ENCODE measurements at regions not wholly inside any gene's neighbourhood (a gene's known extent, or its start where the extent isn't known, plus 50 kb on each side); places are given as distances from the start of the nearest gene placed in this dataset.

DNA sequence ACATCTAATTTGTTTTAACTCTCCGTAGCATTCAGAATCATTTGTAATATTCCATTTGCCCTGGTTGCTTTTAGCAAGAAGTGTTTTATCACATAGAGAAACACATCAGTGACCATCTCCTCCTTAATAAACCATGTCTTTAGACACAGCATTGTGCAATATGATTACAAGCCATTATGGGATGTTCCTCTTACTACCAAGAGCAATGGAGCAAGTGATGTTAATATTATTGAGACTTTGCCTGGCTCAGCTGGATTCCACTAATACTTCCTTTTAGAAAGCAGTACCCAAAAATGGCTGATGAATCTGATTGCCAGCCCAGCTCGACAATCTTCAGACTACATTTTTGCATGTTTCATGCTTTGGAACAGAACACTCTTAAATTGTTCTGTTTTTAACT lies 364.2 kb downstream of the OSTF1 start:
- no peaks in the 10 kb centered on the region for H3K27me3 ChIP-seq (ENCODE audit: insufficient read depth, low read length)
- no peak overlapping the region for H4K12ac ChIP-seq (ENCODE audit: low read depth, low read length)
- no CpG with 5 or more reads among the region's 2 CpGs for WGBS (ENCODE audit: extremely low coverage, insufficient coverage, insufficient read length)
- H3K14ac ChIP-seq (ENCODE audit: low read length), result no peak overlapping the region
- H3K23ac ChIP-seq (ENCODE audit: low read length), result no peak overlapping the region
- no peak overlapping the region for H3K27ac ChIP-seq (ENCODE audit: low read depth, low read length)
- H4K8ac ChIP-seq (ENCODE audit: low read depth, low read length), result no peak overlapping the region
- H2AFZ ChIP-seq (ENCODE audit: insufficient read depth, low read length, poor library complexity), result no peak overlapping the region
- H3K9me3 ChIP-seq (ENCODE audit: insufficient read depth, low read depth, low read length), result no peaks in the 10 kb centered on the region
- H3K4me2 ChIP-seq (ENCODE audit: low read length), result no peak overlapping the region
- no peaks in the 10 kb centered on the region for H3K79me1 ChIP-seq (ENCODE audit: low read length)
- DNase-seq, result no peak
- H3K36me3 ChIP-seq (ENCODE audit: control insufficient read depth in 1 of 2, insufficient read depth in 2 of 2, low read length in 2 of 2), result no peaks in the 10 kb centered on the region
- H2AK5ac ChIP-seq (ENCODE audit: low read length), result no peak overlapping the region
- no peak overlapping the region for H3K9ac ChIP-seq (ENCODE audit: low read length)
- H4K91ac ChIP-seq (ENCODE audit: low read depth, low read length), result no peak overlapping the region
- no peak overlapping the region for H2BK120ac ChIP-seq (ENCODE audit: insufficient read depth, low read length, poor library complexity)
- H3K18ac ChIP-seq (ENCODE audit: low read length), result no peak overlapping the region
- peaks cover 0 to 4% of the 10 kb centered on the region in 2 experiments for H3K4me1 ChIP-seq (ENCODE audit: control insufficient read depth in 1 of 2, insufficient read depth in 2 of 2, low read length in 2 of 2)
- no peak overlapping the region for H3K4ac ChIP-seq (ENCODE audit: low read depth, low read length)
- H3K79me2 ChIP-seq (ENCODE audit: control insufficient read depth, insufficient read depth, low read length, poor library complexity), result no peaks in the 10 kb centered on the region
- H2BK12ac ChIP-seq (ENCODE audit: low read length), result no peak overlapping the region
- H3K4me3 ChIP-seq (ENCODE audit: low read depth, low read length), result no peak overlapping the region
- H2BK5ac ChIP-seq (ENCODE audit: low read depth, low read length, poor library complexity), result no peak overlapping the region

DNA sequence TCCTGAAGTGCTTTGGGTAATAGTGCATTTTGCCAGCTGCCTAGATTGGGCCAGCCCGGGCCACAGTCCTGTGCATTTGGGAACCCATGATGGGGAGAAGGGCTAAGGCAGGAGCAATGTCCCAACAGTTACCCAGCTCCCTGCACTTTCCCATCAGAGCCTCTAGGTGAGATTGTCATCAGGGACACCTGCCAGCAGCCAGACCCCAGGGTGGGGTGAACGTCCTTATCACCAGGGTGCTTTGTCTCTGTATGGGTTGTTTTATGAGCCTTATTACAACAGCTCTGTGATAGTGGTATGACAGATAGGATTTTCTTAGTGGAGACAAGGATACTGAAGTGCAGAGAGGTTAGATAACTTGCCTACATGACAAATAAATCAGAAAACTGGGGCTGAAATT lies 365.7 kb downstream of the OSTF1 start:
- H3K79me2 ChIP-seq (ENCODE audit: control insufficient read depth, insufficient read depth, low read length, poor library complexity), result no peaks in the 10 kb centered on the region
- no peak overlapping the region for H3K4me3 ChIP-seq (ENCODE audit: low read depth, low read length)
- no peak overlapping the region for H2BK120ac ChIP-seq (ENCODE audit: insufficient read depth, low read length, poor library complexity)
- H3K9me3 ChIP-seq (ENCODE audit: insufficient read depth, low read depth, low read length), result no peaks in the 10 kb centered on the region
- no peak overlapping the region for H3K27ac ChIP-seq (ENCODE audit: low read depth, low read length)
- H3K79me1 ChIP-seq (ENCODE audit: low read length), result no peaks in the 10 kb centered on the region
- no peak overlapping the region for H3K4me2 ChIP-seq (ENCODE audit: low read length)
- H3K4me1 ChIP-seq (ENCODE audit: control insufficient read depth in 1 of 2, insufficient read depth in 2 of 2, low read length in 2 of 2), result peaks cover 0 to 2% of the 10 kb centered on the region in 2 experiments
- H3K36me3 ChIP-seq (ENCODE audit: control insufficient read depth in 1 of 2, insufficient read depth in 2 of 2, low read length in 2 of 2), result no peaks in the 10 kb centered on the region
- H2BK5ac ChIP-seq (ENCODE audit: low read depth, low read length, poor library complexity), result no peak overlapping the region
- no peak overlapping the region for H4K12ac ChIP-seq (ENCODE audit: low read depth, low read length)
- no peak overlapping the region for H3K18ac ChIP-seq (ENCODE audit: low read length)
- H3K23ac ChIP-seq (ENCODE audit: low read length), result no peak overlapping the region
- no peak overlapping the region for H3K14ac ChIP-seq (ENCODE audit: low read length)
- H4K8ac ChIP-seq (ENCODE audit: low read depth, low read length), result no peak overlapping the region
- DNase-seq, result no peak
- H4K91ac ChIP-seq (ENCODE audit: low read depth, low read length), result no peak overlapping the region
- H2AFZ ChIP-seq (ENCODE audit: insufficient read depth, low read length, poor library complexity), result no peak overlapping the region
- H3K9ac ChIP-seq (ENCODE audit: low read length), result no peak overlapping the region
- H2BK12ac ChIP-seq (ENCODE audit: low read length), result no peak overlapping the region
- H3K27me3 ChIP-seq (ENCODE audit: insufficient read depth, low read length), result no peaks in the 10 kb centered on the region
- no peak overlapping the region for H2AK5ac ChIP-seq (ENCODE audit: low read length)
- WGBS (ENCODE audit: extremely low coverage, insufficient coverage, insufficient read length), result no CpG with 5 or more reads among the region's 2 CpGs
- no peak overlapping the region for H3K4ac ChIP-seq (ENCODE audit: low read depth, low read length)

DNA sequence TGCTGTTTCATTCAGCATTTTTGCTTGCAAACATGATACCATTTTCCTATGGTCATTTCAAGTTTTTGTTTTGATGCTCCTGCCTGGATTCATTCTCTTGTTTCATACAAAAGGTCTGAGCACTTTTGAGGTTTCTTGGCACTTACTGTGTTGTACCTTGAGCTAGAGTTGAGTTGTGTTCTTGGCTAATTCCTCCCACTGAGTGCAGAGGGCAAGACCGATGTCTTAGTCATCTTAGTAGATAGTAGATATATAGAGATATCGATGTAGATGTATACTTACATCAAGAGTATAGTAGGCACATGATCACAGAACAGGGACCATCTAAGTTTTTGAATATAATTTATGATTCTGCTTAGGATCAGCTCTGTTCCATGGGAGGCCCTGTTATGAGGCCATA lies 366.6 kb downstream of the OSTF1 start:
- no CpG with 5 or more reads among the region's 2 CpGs for WGBS (ENCODE audit: extremely low coverage, insufficient coverage, insufficient read length)
- no peak overlapping the region for H3K9ac ChIP-seq (ENCODE audit: low read length)

GRCh38 chr9:75455444-75455921 lies 367.2 kb downstream of the OSTF1 start:
- no peak overlapping the region for H3K4me2 ChIP-seq (ENCODE audit: low read length)
- H3K23ac ChIP-seq (ENCODE audit: low read length), result no peak overlapping the region
- H3K79me1 ChIP-seq (ENCODE audit: low read length), result no peaks in the 10 kb centered on the region
- H3K14ac ChIP-seq (ENCODE audit: low read length), result no peak overlapping the region
- no peak overlapping the region for H3K18ac ChIP-seq (ENCODE audit: low read length)
- no CpG with 5 or more reads among the region's 1 CpG for WGBS (ENCODE audit: extremely low coverage, insufficient coverage, insufficient read length)
- no peak overlapping the region for H3K4me3 ChIP-seq (ENCODE audit: low read depth, low read length)
- H3K27ac ChIP-seq (ENCODE audit: low read depth, low read length), result no peak overlapping the region
- H3K4ac ChIP-seq (ENCODE audit: low read depth, low read length), result no peak overlapping the region
- H4K91ac ChIP-seq (ENCODE audit: low read depth, low read length), result no peak overlapping the region
- H3K36me3 ChIP-seq (ENCODE audit: control insufficient read depth in 1 of 2, insufficient read depth in 2 of 2, low read length in 2 of 2), result no peaks in the 10 kb centered on the region
- H2BK120ac ChIP-seq (ENCODE audit: insufficient read depth, low read length, poor library complexity), result no peak overlapping the region
- H4K12ac ChIP-seq (ENCODE audit: low read depth, low read length), result no peak overlapping the region
- H3K4me1 ChIP-seq (ENCODE audit: control insufficient read depth in 1 of 2, insufficient read depth in 2 of 2, low read length in 2 of 2), result no peaks in the 10 kb centered on the region
- no peak overlapping the region for H2AFZ ChIP-seq (ENCODE audit: insufficient read depth, low read length, poor library complexity)
- H4K8ac ChIP-seq (ENCODE audit: low read depth, low read length), result no peak overlapping the region
- no peaks in the 10 kb centered on the region for H3K27me3 ChIP-seq (ENCODE audit: insufficient read depth, low read length)
- no peak overlapping the region for H2BK5ac ChIP-seq (ENCODE audit: low read depth, low read length, poor library complexity)
- H2AK5ac ChIP-seq (ENCODE audit: low read length), result no peak overlapping the region
- no peaks in the 10 kb centered on the region for H3K79me2 ChIP-seq (ENCODE audit: control insufficient read depth, insufficient read depth, low read length, poor library complexity)
- no peaks in the 10 kb centered on the region for H3K9me3 ChIP-seq (ENCODE audit: insufficient read depth, low read depth, low read length)
- H3K9ac ChIP-seq (ENCODE audit: low read length), result no peak overlapping the region
- DNase-seq, result peak in 1 of 2 donors; percentile 5
- no peak overlapping the region for H2BK12ac ChIP-seq (ENCODE audit: low read length)

More for the DNA sequence above, 366.6 kb downstream of the OSTF1 start:
- no peak overlapping the region for H3K4ac ChIP-seq (ENCODE audit: low read depth, low read length)
- no peak overlapping the region for H3K27ac ChIP-seq (ENCODE audit: low read depth, low read length)
- H4K91ac ChIP-seq (ENCODE audit: low read depth, low read length), result no peak overlapping the region
- H3K36me3 ChIP-seq (ENCODE audit: control insufficient read depth in 1 of 2, insufficient read depth in 2 of 2, low read length in 2 of 2), result no peaks in the 10 kb centered on the region
- H3K79me2 ChIP-seq (ENCODE audit: control insufficient read depth, insufficient read depth, low read length, poor library complexity), result no peaks in the 10 kb centered on the region
- H3K9me3 ChIP-seq (ENCODE audit: insufficient read depth, low read depth, low read length), result no peaks in the 10 kb centered on the region
- no peak overlapping the region for H4K12ac ChIP-seq (ENCODE audit: low read depth, low read length)
- H3K23ac ChIP-seq (ENCODE audit: low read length), result no peak overlapping the region
- H2BK5ac ChIP-seq (ENCODE audit: low read depth, low read length, poor library complexity), result no peak overlapping the region
- H2BK120ac ChIP-seq (ENCODE audit: insufficient read depth, low read length, poor library complexity), result no peak overlapping the region
- H2BK12ac ChIP-seq (ENCODE audit: low read length), result no peak overlapping the region
- H3K4me3 ChIP-seq (ENCODE audit: low read depth, low read length), result no peak overlapping the region
- DNase-seq, result no peak
- no peak overlapping the region for H2AK5ac ChIP-seq (ENCODE audit: low read length)
- no peak overlapping the region for H2AFZ ChIP-seq (ENCODE audit: insufficient read depth, low read length, poor library complexity)
- H3K27me3 ChIP-seq (ENCODE audit: insufficient read depth, low read length), result no peaks in the 10 kb centered on the region
- no peaks in the 10 kb centered on the region for H3K4me1 ChIP-seq (ENCODE audit: control insufficient read depth in 1 of 2, insufficient read depth in 2 of 2, low read length in 2 of 2)
- H3K79me1 ChIP-seq (ENCODE audit: low read length), result no peaks in the 10 kb centered on the region
- no peak overlapping the region for H3K4me2 ChIP-seq (ENCODE audit: low read length)
- H4K8ac ChIP-seq (ENCODE audit: low read depth, low read length), result no peak overlapping the region
- H3K14ac ChIP-seq (ENCODE audit: low read length), result no peak overlapping the region
- H3K18ac ChIP-seq (ENCODE audit: low read length), result no peak overlapping the region

All from trophoblast cell (in vitro differentiated cells and primary cell).